ENCODE measurements at regions not wholly inside any gene's neighbourhood (a gene's known extent, or its start where the extent isn't known, plus 50 kb on each side); places are given as distances from the start of the nearest gene placed in this dataset.

DNA sequence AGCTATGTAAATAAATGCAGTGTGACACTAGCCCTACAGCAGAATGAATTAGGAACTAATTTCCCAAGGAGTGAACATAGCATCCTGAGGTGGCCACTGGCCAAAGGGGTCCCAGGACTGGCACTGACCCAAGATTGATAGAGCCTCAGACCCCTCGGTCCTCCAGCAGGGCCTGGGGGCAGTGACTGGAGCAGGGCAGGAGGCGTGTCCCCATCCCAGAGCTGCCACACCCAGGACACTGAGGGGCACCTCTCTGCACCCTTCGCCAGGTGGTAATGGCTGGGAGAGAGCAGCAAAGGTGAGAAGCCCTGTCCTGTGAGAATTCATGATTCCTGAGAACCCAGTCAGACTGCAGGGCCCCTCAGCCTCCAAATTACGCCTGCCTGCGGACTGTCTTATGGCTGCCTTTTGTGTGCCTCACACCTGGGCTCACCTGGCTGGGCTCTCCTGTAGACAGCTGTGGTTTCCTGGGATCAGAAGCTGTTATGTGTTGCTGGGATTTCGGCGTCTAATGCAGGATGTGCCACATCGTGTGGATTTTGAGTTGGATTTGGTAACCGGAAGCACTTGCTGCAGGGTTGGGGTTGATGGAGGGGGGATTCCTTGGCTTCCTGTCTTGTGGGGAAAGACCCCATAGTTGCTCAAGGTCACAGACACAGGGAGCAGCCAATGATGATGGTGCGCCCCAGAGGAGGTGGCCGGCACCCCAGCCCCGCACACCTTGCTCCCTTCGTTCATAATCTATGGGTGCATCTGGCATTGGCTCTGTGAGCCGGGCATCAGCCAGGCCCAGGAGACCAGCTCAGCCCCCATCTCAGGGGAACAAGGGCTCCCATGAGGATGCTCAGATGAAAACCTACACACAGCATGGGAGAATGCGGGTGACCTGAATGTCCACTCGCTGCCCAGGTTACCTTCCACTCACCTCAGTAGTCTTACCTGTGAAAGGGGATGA is 582.9 kb downstream of the BRD1 start:
- TF ChIP-seq EZH2 (IDR thresholded peaks at IDR 0.05; ENCODE audit: insufficient read depth, poor library complexity, severe bottlenecking): no peak
- TF ChIP-seq EZH2phosphoT487 (IDR thresholded peaks at IDR 0.05; ENCODE audit: insufficient read depth, low read depth): no peak
